ENCODE measurements at regions not wholly inside any gene's neighbourhood (a gene's known extent, or its start where the extent isn't known, plus 50 kb on each side); places are given as distances from the start of the nearest gene placed in this dataset.
"Not testable (repeated sequence)": the region's sequence is repeated elsewhere in the genome, so short reads cannot be mapped to it uniquely, and the experiment has no call there.

DNA sequence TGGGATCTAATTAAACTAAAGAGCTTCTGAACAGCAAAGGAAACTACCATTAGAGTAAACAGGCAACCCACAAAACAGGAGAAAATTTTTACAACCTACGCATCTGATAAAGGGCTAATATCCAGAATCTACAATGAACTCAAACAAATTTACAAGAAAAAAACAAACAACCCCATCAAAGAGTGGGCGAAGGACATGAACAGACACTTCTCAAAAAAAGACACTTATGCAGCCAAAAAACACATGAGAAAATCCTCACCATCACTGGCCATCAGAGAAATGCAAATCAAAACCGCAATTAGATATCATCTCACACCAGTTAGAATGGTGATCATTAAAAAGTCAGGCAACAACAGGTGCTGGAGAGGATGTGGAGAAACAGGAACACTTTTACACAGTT lies 170.9 kb downstream of the JRKL start:
- not testable (repeated sequence) for TF ChIP-seq POLR2A (IDR thresholded peaks at IDR 0.05; ENCODE audit: low read depth, low read length); TAF1 (IDR thresholded peaks at IDR 0.05; ENCODE audit: low read depth, low read length); POLR2AphosphoS5 (IDR thresholded peaks at IDR 0.05; ENCODE audit: low read depth, low read length); SPI1 (IDR thresholded peaks at IDR 0.05; ENCODE audit: low read depth, low read length); PAX5 (IDR thresholded peaks at IDR 0.05; ENCODE audit: insufficient read depth, low read length, severe bottlenecking)

Measured in GM12891 (cell line).